ENCODE measurements at regions not wholly inside any gene's neighbourhood (a gene's known extent, or its start where the extent isn't known, plus 50 kb on each side); places are given as distances from the start of the nearest gene placed in this dataset.

DNA sequence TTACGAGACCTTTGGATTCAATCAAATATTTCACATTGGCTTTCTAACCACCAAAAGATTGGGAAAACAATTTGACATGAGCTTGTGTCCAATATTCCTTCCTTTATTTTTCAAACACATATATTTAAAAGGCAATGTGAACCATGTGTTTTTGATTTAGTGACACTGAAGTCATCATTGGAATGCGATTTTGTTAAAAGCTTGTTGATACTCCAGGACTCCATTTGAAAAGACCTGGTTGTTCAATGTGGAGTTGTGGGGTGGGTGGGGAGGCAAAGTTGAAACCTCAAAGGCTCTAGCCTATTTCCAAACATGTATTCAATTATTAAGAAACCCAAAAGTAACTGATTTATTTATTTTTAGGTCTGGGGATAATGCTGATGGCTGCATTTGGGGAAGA, 114.1 kb upstream of the TRIB2 start:
- H3K27me3 ChIP-seq (ENCODE audit: control insufficient read depth, low read length) = no peaks in the 10 kb centered on the region
- no peaks in the 10 kb centered on the region for H3K36me3 ChIP-seq (ENCODE audit: control insufficient read depth, low read length)
- H3K9me2 ChIP-seq (replicated peaks; ENCODE audit: control insufficient read depth, low read length) = no peaks in the 10 kb centered on the region
- H3K27ac ChIP-seq (ENCODE audit: low read depth, low read length) = no peak overlapping the region
- H4K20me1 ChIP-seq (ENCODE audit: control insufficient read depth, insufficient read depth, low read depth, low read length) = no peaks in the 10 kb centered on the region
- H3K9me3 ChIP-seq (ENCODE audit: control insufficient read depth, insufficient read depth, low read length) = no peaks in the 10 kb centered on the region
- no peaks in the 10 kb centered on the region for H3K79me2 ChIP-seq (ENCODE audit: control insufficient read depth, low read length)
- H3K4me3 ChIP-seq (ENCODE audit: low read length) = no peak overlapping the region
- TF ChIP-seq EZH2phosphoT487 (IDR thresholded peaks at IDR 0.05; ENCODE audit: borderline replicate concordance, low read length) = no peak
- TF ChIP-seq, protein P1, sequence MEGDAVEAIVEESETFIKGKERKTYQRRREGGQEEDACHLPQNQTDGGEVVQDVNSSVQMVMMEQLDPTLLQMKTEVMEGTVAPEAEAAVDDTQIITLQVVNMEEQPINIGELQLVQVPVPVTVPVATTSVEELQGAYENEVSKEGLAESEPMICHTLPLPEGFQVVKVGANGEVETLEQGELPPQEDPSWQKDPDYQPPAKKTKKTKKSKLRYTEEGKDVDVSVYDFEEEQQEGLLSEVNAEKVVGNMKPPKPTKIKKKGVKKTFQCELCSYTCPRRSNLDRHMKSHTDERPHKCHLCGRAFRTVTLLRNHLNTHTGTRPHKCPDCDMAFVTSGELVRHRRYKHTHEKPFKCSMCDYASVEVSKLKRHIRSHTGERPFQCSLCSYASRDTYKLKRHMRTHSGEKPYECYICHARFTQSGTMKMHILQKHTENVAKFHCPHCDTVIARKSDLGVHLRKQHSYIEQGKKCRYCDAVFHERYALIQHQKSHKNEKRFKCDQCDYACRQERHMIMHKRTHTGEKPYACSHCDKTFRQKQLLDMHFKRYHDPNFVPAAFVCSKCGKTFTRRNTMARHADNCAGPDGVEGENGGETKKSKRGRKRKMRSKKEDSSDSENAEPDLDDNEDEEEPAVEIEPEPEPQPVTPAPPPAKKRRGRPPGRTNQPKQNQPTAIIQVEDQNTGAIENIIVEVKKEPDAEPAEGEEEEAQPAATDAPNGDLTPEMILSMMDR (IDR thresholded peaks at IDR 0.05; ENCODE audit: low read depth, low read length, poor library complexity, severe bottlenecking) = no peak
- H3K4me2 ChIP-seq (ENCODE audit: low read length) = no peak overlapping the region
- peaks cover 6% of the 10 kb centered on the region for H3K4me1 ChIP-seq (ENCODE audit: control insufficient read depth, low read length)
- H3F3A ChIP-seq (ENCODE audit: control insufficient read depth, insufficient read depth) = no peaks in the 10 kb centered on the region

DNA sequence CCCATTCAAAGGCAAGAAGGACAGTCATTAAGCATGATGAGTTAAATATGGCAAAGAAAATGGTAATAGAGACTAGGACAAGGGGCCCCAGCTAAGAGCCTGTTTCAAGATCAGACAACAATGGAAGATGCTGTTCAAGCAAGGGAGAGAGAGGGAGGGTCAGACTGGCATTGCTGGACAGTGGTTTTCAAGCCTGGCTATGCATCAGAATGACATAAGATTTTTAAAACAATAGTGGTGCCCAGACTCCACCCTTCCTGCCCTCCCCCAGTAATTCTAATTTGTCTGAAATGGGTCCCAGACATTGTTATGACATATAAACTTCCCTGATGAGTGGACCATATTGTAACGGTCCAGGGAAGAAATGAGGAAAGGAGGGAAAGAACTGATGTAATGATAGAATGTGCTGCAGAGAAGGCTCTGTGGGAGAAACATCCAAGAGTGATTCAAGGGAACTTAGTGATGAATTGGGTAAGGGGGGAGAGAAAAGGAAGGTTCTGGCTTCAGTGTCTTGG, 112.9 kb upstream of the TRIB2 start:
- no peaks in the 10 kb centered on the region for H3K9me2 ChIP-seq (replicated peaks; ENCODE audit: control insufficient read depth, low read length)
- no peaks in the 10 kb centered on the region for H3K36me3 ChIP-seq (ENCODE audit: control insufficient read depth, low read length)
- TF ChIP-seq, protein P1 (IDR thresholded peaks at IDR 0.05; ENCODE audit: low read depth, low read length, poor library complexity, severe bottlenecking) = no peak
- no peak for TF ChIP-seq EZH2phosphoT487 (IDR thresholded peaks at IDR 0.05; ENCODE audit: borderline replicate concordance, low read length)
- H3K9me3 ChIP-seq (ENCODE audit: control insufficient read depth, insufficient read depth, low read length) = no peaks in the 10 kb centered on the region
- no peaks in the 10 kb centered on the region for H4K20me1 ChIP-seq (ENCODE audit: control insufficient read depth, insufficient read depth, low read depth, low read length)
- H3K79me2 ChIP-seq (ENCODE audit: control insufficient read depth, low read length) = no peaks in the 10 kb centered on the region
- no peak overlapping the region for H3K4me3 ChIP-seq (ENCODE audit: low read length)
- no peak overlapping the region for H3K27ac ChIP-seq (ENCODE audit: low read depth, low read length)
- H3K4me2 ChIP-seq (ENCODE audit: low read length) = no peak overlapping the region
- no peaks in the 10 kb centered on the region for H3F3A ChIP-seq (ENCODE audit: control insufficient read depth, insufficient read depth)
- H3K27me3 ChIP-seq (ENCODE audit: control insufficient read depth, low read length) = no peaks in the 10 kb centered on the region
- peaks cover 6% of the 10 kb centered on the region for H3K4me1 ChIP-seq (ENCODE audit: control insufficient read depth, low read length)

DNA sequence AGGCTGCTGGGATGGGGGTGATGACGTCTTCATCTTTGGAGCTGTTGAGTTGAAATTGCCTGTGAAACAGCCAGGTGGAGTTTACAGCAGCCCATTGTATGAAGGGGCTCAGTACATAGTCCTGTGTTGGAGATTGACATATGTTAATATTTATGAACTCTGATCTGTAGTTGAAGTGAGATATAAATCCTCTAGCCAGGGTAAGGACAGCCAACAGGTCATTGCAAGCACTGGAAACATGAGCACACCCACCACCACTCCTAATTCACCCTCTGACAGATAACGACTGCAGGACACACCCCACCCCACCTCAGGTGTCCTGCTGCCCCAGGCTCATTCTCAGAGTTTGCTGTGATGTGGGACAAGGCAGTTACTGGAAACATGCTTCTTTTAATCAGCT, 112.4 kb upstream of the TRIB2 start:
- no peaks in the 10 kb centered on the region for H3K36me3 ChIP-seq (ENCODE audit: control insufficient read depth, low read length)
- no peaks in the 10 kb centered on the region for H3K9me3 ChIP-seq (ENCODE audit: control insufficient read depth, insufficient read depth, low read length)
- TF ChIP-seq, protein P1 (IDR thresholded peaks at IDR 0.05; ENCODE audit: low read depth, low read length, poor library complexity, severe bottlenecking) = no peak
- no peak for TF ChIP-seq EZH2phosphoT487 (IDR thresholded peaks at IDR 0.05; ENCODE audit: borderline replicate concordance, low read length)
- no peak overlapping the region for H3K4me2 ChIP-seq (ENCODE audit: low read length)
- H3K27ac ChIP-seq (ENCODE audit: low read depth, low read length) = no peak overlapping the region
- H3K4me3 ChIP-seq (ENCODE audit: low read length) = no peak overlapping the region
- peaks cover 6% of the 10 kb centered on the region for H3K4me1 ChIP-seq (ENCODE audit: control insufficient read depth, low read length)
- H3K79me2 ChIP-seq (ENCODE audit: control insufficient read depth, low read length) = no peaks in the 10 kb centered on the region
- no peaks in the 10 kb centered on the region for H3K9me2 ChIP-seq (replicated peaks; ENCODE audit: control insufficient read depth, low read length)
- no peaks in the 10 kb centered on the region for H3F3A ChIP-seq (ENCODE audit: control insufficient read depth, insufficient read depth)
- no peaks in the 10 kb centered on the region for H3K27me3 ChIP-seq (ENCODE audit: control insufficient read depth, low read length)
- H4K20me1 ChIP-seq (ENCODE audit: control insufficient read depth, insufficient read depth, low read depth, low read length) = no peaks in the 10 kb centered on the region
